ENCODE measurements at regions not wholly inside any gene's neighbourhood (a gene's known extent, or its start where the extent isn't known, plus 50 kb on each side); places are given as distances from the start of the nearest gene placed in this dataset.

DNA sequence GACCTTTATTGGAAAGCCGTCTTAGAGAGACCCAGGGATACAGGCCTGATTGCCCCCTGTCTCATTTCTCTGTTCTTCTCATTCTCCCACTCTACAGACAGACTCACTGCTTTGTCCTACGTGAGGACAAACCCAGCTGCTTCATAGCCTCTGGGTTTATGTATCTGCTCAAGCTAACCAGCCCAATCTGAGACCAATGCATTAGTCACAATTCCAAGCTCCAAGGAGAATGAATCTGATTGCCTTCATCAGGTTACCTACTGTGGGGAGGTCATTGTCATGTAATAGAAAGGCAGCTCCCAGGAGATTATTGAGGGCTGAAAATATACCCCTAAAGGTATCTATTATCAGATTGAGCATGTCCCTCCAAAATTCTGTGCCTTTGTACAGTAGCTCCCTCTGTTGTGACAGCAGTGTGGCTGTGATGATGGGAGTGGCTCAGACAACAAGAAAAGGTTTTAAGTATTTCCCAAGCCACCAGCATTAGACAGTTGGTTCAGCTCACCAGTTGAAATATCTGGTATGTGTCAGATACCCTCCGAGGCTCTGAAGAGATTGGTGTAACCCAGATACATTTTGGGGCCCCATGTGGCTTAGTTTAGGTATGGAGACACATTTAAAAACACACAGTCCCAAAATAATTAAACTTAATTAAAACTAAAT, 123.1 kb upstream of the EEPD1 start:
- no peaks in the 10 kb centered on the region for H4K20me1 ChIP-seq (ENCODE audit: insufficient read depth, low read length)
- H3K23ac ChIP-seq (ENCODE audit: low read depth, low read length) = no peak overlapping the region
- no peak overlapping the region for H2BK5ac ChIP-seq (ENCODE audit: low read depth, low read length, poor library complexity, severe bottlenecking)
- TF ChIP-seq POLR2A (IDR thresholded peaks at IDR 0.05; ENCODE audit: low read depth, low read length) (no peak), MXI1 (IDR thresholded peaks at IDR 0.05; ENCODE audit: borderline replicate concordance, low read depth, low read length) (no peak), SMC3 (IDR thresholded peaks at IDR 0.05; ENCODE audit: low read depth, low read length) (no peak), CEBPB (IDR thresholded peaks at IDR 0.05; ENCODE audit: low read depth, low read length) (no peak), NFE2L2 (IDR thresholded peaks at IDR 0.05; ENCODE audit: low read depth, low read length) (no peak), RAD21 (IDR thresholded peaks at IDR 0.05; ENCODE audit: low read length) (no peak), MAFK (IDR thresholded peaks at IDR 0.05; ENCODE audit: low read depth, low read length) (no peak), CHD1 (IDR thresholded peaks at IDR 0.05; ENCODE audit: low read depth, low read length) (no peak), RCOR1 (IDR thresholded peaks at IDR 0.05; ENCODE audit: insufficient replicate concordance, low read length) (no peak), RFX5 (IDR thresholded peaks at IDR 0.05; ENCODE audit: low read depth, low read length) (no peak), MAZ (IDR thresholded peaks at IDR 0.05; ENCODE audit: borderline replicate concordance, low read depth, low read length) (no peak)
- TF ChIP-seq, protein P1, sequence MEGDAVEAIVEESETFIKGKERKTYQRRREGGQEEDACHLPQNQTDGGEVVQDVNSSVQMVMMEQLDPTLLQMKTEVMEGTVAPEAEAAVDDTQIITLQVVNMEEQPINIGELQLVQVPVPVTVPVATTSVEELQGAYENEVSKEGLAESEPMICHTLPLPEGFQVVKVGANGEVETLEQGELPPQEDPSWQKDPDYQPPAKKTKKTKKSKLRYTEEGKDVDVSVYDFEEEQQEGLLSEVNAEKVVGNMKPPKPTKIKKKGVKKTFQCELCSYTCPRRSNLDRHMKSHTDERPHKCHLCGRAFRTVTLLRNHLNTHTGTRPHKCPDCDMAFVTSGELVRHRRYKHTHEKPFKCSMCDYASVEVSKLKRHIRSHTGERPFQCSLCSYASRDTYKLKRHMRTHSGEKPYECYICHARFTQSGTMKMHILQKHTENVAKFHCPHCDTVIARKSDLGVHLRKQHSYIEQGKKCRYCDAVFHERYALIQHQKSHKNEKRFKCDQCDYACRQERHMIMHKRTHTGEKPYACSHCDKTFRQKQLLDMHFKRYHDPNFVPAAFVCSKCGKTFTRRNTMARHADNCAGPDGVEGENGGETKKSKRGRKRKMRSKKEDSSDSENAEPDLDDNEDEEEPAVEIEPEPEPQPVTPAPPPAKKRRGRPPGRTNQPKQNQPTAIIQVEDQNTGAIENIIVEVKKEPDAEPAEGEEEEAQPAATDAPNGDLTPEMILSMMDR (conservative IDR thresholded peaks at IDR 0.05; ENCODE audit: low read depth, low read length) = no peak
- TF ChIP-seq, protein P2, sequence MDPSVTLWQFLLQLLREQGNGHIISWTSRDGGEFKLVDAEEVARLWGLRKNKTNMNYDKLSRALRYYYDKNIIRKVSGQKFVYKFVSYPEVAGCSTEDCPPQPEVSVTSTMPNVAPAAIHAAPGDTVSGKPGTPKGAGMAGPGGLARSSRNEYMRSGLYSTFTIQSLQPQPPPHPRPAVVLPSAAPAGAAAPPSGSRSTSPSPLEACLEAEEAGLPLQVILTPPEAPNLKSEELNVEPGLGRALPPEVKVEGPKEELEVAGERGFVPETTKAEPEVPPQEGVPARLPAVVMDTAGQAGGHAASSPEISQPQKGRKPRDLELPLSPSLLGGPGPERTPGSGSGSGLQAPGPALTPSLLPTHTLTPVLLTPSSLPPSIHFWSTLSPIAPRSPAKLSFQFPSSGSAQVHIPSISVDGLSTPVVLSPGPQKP (IDR thresholded peaks at IDR 0.05; ENCODE audit: borderline replicate concordance, low read depth, low read length) = no peak
- no TSS peak for BruUV-seq (replicated peaks)
- intact Hi-C loops (cut with micrococcal nuclease) = no loop called here
- no peak overlapping the region for H3K27ac ChIP-seq (ENCODE audit: insufficient read depth, low read length)
- H3K4ac ChIP-seq (ENCODE audit: low read depth, low read length) = no peak overlapping the region
- H3K9me1 ChIP-seq (ENCODE audit: insufficient read depth, low read length) = no peaks in the 10 kb centered on the region
- H3K14ac ChIP-seq (replicated peaks; ENCODE audit: low read depth, low read length) = no peak overlapping the region
- H3K18ac ChIP-seq (ENCODE audit: low read depth, low read length) = no peak overlapping the region
- H3K9me3 ChIP-seq (ENCODE audit: control insufficient read depth, insufficient read depth, low read length) = no peaks in the 10 kb centered on the region
- H3K9ac ChIP-seq (ENCODE audit: low read depth, low read length) = no peak overlapping the region
- H4K5ac ChIP-seq (ENCODE audit: low read depth, low read length) = no peak overlapping the region
- dilution Hi-C loops (cut with HindIII; ENCODE audit: low sequenced_read_pairs, unreplicated experiment) = no loop called here
- H2BK120ac ChIP-seq (ENCODE audit: low read depth, low read length) = no peak overlapping the region
- DNase-seq = no peak
- no peak for ATAC-seq (ENCODE audit: low read depth)
- H3K4me3 ChIP-seq (ENCODE audit: insufficient read depth, low read depth, low read length) = no peak overlapping the region
- H2AK5ac ChIP-seq (ENCODE audit: low read depth, low read length) = no peak overlapping the region
- H3K4me2 ChIP-seq (ENCODE audit: low read depth, low read length) = no peak overlapping the region
- no peak overlapping the region for H2AK9ac ChIP-seq (replicated peaks; ENCODE audit: low read depth, low read length, poor library complexity)
- no peak overlapping the region for H3K56ac ChIP-seq (ENCODE audit: extremely low read depth, insufficient read depth, low read length)
- POLR2A ChIA-PET (ENCODE audit: unreplicated experiment) = no interaction called here
- H4K91ac ChIP-seq (ENCODE audit: insufficient read depth, low read depth, low read length) = no peak overlapping the region
- H3K36me3 ChIP-seq (ENCODE audit: control insufficient read depth, insufficient read depth, low read length) = no peaks in the 10 kb centered on the region
- H2BK20ac ChIP-seq (ENCODE audit: low read depth, low read length) = no peak overlapping the region
- in situ Hi-C loops (cut with MboI; ENCODE audit: low sequenced_read_pairs) = no loop called here
- CTCF ChIA-PET = no interaction called here
- no peak overlapping the region for H2BK15ac ChIP-seq (ENCODE audit: low read depth, low read length)
- peaks cover 41% of the 10 kb centered on the region for H3K27me3 ChIP-seq (ENCODE audit: control insufficient read depth, insufficient read depth, low read length)
- H3K79me1 ChIP-seq (ENCODE audit: low read depth in 1 of 2, low read length in 2 of 2) = no peaks in the 10 kb centered on the region
- no peak overlapping the region for H2AFZ ChIP-seq (replicated peaks; ENCODE audit: low read length, poor library complexity)
- peaks cover 3% of the 10 kb centered on the region; the same call in 1 of the 2 replicates for H3K4me1 ChIP-seq (ENCODE audit: control insufficient read depth, insufficient read depth, low read length)
- H4K8ac ChIP-seq (ENCODE audit: low read depth in 2 of 2, low read length in 2 of 2) = no peak overlapping the region
- 67% methylated on average over 1 of the region's 3 CpGs; no CpG with 5 or more reads in 1 of the 2 experiments for WGBS, 2 experiments (ENCODE audit: extremely low coverage in 2 of 2, insufficient read length in 1 of 2)
